GM19043 (cell line): ENCODE measurements at regions not wholly inside any gene's neighbourhood (a gene's known extent, or its start where the extent isn't known, plus 50 kb on each side); places are given as distances from the start of the nearest gene placed in this dataset.

Experiments used
- ATAC-seq: cut with Tn5 transposase; IDR thresholded peaks from one replicate; pipeline ENCODE4 v1.9.1; 2021; ENCODE audit warnings: low read depth; ENCODE audit not compliant: unreplicated experiment

DNA sequence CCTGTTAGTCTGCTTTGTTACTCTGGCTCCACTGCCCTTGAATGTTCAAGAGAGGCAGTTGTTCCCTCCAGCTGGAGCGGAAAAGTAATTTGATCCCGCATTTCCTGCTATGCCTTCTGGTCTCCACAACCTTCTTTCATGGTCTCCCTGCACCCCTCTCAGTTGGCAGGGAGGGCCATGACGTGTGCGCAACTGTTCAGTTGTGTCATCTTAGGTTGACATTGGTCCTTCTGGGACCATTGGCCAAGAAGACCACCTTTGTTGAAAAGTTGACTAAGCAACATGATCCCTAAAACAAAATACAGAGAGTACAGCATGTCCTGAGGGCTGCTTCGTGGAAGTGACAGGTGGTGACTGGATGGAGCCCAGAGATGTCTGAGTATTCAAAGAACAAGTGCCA, 192.5 kb upstream of the TUT7 start:
- no peak for ATAC-seq

DNA sequence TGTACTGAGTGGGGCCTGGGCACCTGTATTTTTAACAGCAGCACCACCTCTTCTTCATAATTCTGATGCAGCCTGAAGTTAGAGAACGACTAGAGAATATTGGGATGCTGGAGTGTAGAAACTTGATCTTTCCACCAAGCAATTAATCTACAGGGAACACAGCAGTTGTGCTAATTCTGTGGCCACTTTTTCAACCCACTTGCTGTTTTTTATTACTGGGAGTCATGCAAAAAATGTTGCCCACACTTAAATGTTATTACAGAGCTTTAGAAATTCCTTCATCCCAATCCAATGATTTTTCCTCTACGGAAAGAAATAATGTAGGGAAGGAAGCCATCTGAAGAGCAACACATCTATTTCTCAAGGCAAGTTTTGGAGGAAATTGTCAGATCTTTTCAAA, 190.9 kb upstream of the TUT7 start:
- no peak for ATAC-seq

DNA sequence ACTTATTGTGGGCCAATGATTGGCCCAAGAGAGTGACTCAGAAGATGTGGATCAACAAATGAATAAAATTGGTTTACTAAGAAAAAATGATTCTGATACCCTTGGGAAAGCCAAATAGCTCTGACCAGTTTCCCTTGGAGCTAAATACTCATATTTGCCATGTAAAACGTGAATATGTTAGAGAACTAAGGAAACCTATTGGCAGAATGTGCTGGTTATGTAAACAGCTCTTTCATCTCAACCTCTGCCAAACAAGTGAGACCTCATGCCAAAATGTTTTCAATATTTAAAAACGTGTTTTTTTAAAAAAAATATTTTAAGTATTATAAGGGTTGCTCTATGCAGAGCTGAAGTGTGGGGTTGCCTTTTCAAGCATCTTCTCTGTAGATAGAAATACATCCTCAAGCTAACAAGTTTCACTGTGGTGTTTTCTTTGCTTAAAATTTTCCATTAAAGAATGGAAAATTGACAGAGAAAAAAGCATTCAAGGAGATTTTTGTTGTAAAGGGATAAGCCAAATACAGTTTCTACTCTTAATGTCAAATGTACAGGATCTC, 186.9 kb upstream of the TUT7 start:
- no peak for ATAC-seq

DNA sequence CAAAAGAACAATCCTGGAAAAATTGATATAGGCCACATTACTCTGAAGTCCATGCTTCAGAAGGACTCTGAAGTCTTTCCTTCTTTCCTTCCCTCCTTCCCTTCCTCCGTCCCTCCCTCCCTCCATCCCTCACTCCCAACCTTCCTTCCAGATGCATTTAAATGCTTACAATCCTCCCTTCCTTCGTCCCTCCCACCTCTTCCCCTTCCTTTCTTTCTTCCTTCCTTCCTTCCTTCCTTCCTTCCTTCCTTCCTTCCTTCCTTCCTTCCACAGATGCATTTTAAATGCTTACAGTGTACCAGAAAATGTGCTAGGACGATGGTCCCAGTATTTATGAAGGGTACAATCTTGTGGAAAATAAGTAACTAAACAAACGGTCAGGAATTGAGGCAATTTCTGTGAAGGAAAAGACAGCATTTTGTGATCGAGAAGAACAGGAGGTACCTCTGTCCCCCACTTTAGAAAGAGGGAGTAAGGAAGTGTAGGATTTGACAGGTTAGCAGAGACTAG, 181.3 kb upstream of the TUT7 start:
- no peak for ATAC-seq

DNA sequence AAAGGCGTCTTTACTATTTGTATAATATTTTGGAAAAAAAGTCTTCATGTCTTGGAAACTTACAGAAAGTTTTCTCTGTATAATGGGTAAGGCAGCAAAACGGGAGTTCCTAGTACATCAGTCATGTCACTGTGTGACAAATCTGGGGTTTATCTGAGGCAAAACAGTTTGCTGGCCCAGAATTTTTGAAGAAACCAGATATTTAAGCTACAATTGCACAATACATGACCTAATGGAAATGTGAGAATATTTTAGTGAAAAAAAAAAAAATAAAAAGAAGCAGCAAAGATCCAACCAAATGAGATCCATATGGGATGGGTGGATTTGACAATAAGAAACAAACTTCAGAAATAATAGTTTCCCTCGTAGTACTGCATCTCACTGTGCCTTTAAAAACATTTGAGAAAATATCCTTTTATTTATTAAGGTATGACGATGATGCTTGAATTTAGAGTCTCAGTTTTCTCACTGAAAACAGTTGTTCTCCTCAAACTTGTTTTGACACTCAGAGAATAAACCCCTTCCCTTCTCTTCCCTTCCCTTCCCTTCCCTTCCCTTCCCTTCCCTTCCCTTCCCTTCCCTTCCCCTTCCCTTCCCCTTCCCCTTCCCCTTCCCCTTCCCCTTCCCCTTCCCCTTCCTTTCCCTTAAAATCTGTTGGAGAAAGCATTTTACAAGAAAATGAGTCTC, 180.5 kb upstream of the TUT7 start:
- ATAC-seq, result no peak

DNA sequence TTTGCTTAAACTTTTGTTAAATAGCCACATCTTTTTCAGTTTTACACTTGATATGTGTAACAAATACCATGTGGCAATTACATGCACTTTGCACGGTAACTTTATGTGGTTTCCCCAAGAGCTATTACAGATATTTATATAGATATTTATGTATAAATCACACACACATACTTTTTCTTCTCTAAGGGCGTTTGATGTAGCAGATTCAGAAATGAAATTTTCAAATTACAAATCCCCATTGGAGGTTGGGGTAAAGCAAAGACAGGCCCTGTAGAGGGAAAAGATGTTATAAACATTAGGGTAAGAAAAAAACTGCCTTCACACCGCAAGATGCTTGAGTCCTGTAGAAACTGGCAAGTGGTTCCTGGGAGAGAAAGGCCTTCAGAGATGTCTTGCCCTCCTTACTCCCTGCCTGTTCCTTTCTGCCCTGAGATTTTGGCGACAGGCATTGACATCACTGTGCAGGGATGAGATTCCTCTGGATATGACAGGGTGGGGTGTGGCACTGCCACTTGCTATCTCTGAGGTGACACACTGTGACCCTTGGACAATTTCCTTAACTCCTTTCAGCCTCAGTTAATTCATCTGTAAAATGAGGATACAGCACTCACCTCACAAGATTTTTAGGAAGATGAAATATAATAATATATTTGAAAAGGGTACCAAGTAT, 177.9 kb upstream of the TUT7 start:
- ATAC-seq, result no peak

DNA sequence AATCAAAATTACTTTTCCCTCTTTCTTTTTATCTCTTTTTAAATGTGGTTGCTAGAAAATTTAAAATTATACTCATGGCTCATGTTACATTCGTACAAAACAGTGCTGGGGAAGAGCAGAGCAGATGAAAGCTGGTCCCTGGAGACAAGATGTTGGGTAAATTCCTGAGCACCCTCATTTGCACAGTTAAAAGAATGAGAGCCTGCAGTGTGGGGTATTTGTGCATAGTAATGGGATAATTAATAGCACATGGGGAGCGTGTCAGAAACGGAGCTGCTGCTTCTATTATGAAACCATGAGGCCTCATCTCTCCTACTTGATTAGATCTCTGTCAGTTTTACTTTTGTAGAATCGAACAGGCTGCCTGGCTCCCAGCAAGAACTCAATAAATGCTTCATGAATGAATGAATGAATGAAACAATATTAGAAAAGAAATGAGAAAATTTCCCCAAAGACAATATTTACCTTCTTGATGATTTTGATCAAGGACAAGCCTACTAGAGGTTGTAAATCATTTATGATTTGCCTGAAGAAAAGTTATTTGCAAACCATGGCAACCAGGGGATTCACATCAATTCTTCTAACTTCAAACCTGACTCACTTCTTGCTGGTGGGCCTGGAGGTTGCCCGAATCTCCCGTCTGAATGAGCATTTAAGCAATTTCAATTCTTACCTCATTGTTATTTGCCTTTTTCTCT, 177.2 kb upstream of the TUT7 start:
- ATAC-seq, result no peak

DNA sequence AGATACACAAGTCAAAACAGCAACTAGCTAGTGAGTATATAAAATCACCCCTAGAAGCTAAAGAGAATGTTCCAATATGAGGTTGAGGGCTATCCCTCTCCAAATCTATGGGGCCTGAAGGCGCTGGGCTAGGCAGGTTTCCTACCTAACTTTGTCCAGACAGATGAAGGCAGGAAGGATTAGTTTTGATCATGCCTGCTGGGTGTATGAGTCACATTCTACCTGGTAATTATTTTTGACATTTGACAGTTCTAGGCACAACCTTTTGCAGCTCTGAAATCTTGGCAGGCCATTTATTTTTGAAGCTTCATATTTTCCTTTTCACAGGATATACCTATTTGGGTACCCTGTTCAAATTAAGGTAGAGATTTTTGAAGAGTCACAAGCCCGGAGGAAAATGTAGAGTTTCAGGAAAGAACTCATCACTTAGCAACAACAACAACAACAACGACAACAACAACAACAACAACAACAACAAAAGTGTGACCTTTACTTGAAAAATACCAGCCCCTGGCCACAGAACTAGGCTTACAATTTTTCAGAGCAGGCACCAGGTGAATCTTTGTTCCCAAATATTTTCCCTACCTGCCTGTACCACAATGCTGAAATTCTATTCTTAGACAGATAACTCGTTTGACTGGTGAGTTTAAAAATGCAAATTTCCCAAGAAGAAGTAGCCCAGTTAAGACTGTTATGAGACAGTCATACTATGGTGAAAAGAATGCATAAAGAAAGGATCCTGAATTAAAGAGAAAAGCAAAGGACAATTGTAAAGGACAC, 175.5 kb upstream of the TUT7 start:
- ATAC-seq, result no peak

DNA sequence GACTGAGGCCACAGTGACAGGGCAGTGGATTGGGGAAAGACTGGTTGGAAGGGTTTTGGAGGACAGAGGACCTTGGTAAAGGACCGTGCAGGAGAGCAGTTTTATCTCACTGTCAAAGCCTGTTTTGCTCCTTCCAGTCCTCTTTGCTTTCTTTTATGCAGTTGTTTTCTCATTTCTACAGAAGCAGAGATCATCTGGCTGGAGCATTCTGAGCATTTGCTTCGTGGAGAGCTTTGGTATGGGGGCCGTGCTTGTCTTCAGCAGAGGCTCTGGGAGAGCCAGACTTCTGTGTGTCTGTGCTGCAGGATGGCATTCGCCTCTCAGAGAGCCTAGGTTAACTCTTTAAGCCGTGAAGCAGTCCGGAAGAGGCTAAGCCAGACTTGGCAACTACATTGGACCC, 171.8 kb upstream of the TUT7 start:
- no peak for ATAC-seq

DNA sequence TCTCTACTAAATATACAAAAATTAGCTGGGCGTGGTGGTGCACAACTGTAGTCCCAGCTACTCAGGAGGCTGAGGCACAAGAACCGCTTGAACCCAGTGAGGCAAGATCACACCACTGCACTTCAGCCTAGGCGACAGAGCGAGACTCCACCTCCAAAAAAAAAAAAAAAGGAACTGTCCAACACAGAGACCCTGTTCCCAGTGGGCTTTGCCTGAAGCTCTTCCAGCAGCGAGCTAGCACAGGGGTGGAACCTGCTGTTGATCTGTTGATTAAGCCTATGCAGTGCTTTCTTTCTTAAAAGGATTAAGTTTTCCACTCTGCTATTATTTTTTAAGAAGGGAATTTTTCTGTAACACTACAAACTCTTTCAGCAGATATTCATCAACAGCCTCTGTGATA, 171.0 kb upstream of the TUT7 start:
- ATAC-seq, result no peak

DNA sequence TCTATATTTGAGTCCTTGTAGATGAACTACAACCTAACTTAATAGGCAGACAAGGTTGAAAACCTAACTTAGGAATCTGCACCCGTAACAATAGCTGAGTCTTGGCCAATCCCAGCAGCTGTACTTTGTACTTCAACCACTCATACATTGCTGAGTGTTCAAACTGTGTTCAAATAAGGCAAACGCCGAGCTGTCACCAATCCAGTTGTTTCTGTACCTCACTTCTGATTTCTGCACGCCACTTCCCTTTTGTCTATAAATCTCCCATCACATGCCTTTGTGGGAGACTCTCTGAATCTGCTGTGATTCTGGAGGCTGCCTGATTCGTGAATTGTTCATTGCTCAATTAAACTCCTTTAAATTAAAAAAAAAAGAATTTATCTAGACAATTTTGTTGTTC, 167.8 kb upstream of the TUT7 start:
- ATAC-seq, result no peak

DNA sequence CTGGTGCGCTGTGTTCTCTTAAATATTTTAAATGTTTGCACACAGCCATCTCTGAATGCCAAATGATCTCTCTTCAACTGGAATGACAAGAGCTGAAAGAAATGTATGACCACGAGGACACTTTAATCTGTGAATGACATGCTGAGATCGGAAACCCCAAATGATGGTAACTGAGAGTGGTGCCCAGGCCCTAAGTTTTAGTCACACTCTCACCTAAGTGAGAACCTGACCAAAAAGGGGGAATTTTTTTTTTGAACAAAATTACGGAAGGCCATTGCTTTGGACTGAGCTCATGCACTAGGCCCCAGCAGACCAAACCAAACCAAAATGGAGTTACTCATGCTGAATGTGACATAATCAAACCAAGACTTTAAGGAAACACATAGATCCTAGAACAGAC, 167.1 kb upstream of the TUT7 start:
- no peak for ATAC-seq

DNA sequence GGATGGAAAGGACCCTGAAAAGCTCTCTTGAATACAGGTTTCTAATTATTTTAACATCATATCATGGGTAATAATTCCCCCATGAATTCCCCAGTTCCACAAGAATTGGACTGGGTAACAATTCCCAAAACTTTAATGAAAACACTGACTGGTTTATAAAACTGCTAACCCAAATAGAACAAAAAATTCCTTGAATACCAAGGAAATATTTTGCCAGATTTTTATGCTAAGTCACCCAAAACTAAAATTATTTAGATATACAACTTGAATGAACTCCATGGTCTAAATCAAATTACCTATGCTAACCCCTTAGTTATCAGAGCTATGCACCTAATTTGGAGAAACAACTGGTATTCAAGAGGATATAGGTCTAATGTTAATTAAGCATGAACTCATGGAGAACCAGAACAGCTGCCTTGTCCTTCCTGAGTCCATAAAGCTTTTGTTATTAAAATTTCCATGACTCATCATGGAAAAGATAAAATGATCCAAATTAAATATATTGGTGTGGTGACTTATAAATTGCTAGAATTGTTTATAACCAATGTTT, 164.9 kb upstream of the TUT7 start:
- ATAC-seq, result no peak

DNA sequence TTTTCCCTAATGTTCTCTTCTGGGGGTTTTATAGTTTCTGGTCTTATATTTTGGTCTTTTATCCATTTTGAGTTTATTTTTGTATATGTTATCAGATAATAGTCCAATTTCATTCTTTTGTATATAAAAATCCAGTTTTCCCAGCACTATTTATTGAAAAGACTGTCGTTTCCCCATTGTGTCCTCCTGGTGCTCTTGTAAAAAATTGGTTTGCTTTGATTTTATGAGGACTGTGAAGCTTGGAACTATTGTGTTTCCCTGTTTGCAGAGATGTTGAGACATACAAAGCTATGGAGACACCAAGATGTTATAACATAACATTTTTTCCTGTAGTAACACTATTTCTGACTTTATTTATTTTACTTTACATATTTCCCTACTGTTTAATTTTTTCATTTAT, 163.3 kb upstream of the TUT7 start:
- ATAC-seq, result no peak

DNA sequence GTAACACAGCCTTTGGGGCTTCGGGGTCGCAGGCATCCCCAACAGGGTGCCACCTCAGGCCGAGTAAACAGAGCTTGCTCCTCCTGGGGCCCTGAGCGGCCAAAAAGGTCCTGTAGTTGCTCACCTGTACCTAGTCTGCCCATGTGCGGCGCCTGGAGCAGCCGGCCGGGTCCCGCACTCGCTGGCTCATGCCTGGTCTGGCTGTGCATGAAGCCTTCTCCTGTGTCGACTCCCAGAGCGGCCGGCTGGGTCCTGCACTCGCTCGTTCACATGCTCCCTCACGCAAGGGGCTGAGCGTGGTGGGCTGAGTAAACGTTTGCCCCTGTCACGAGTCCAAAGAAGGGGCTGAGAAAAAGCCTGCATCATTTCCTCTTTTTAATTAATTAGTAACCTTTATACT, 162.4 kb upstream of the TUT7 start:
- no peak for ATAC-seq

DNA sequence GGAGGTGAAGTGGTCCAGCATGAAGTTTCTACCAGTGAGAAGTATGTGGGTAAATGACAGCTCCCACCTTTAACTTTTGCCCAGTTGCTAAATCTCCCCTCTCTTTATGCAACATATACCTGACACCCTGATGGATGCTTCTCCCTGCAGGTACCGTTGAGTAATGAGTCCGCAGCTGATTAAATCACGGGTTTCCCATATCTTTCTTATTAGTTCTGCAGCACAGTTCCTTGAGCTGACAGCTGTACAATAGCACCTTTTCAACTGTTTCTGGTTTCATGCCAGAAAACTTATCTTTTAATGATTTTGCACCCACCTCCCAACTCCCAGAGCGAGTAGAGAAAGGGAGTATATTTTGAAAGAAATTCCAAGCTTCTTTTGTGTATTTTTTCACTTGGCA, 161.0 kb upstream of the TUT7 start:
- no peak for ATAC-seq

DNA sequence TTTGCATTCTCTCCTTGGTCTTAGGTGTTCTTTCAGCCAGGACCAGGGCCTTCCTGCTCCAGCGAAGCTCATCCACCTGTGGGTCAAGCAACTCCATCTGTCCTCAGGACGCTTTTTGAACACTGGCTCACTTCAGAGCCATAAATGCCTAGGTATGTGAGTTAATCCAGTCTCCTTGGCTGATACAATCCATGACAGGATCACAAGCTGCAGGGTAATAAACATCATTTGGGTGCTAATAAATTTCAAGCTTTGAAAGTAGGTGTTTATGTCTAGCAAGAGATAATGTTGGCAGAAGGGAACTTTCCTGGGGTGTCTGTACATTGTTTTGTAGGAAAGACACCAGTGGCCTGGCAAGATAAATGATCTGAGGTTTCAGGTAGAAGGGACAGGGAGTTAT, 159.2 kb upstream of the TUT7 start:
- no peak for ATAC-seq

DNA sequence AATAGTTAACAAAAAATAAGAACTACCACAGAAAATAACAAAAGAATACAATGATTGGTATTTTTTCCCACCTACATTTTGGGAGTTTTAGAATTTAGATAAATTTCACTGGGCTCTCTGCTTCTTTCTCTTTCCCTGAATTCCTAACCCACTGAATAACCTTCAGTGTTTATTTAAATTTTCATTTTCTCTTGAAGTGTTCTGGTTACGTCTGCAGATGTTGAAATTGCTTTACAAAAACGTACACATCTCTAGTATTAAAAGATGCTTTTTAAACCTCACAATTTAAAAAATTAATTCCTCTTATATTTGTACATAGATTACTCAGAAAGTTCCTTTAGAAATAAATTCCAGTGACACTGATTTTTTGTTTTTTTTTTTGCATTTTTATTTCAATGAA, 158.7 kb upstream of the TUT7 start:
- ATAC-seq, result no peak

DNA sequence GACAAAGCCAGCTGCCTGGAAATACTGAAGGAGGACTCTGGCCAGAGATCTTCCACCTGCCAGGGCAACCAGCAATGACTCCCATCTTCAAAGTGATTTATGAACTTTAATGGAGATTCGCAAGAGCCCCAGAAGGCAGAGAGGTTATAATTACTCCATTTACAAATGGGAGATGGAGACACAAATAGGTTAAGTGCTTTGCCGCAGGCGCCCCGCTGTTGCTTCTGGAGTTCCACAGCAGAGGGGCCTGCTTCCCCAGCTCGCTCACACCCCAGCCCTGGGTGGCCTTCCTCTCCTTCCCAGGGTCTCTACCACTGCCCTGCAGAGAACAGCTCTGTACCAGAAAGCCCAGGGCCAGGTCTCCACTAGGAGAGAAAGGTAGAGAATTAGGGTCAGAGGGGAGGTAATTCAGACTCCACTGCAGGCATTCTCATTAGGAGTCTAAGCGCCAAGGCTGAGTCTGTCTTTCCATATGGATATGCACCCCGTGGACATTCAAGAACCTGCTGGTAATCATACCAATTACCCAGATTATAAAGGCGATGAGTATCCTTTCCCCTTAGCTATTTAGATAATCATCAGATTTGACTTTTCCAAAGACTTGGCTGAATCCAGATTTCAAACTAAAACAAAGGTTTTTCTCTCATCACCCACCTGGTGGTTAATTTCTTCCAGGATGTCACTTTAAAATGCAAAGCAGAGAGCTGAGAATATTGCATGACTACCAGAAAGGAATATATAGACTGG, 157.6 kb upstream of the TUT7 start:
- ATAC-seq, result no peak
